Body of pancreas (tissue), 4 donors: ENCODE measurements at regions not wholly inside any gene's neighbourhood (a gene's known extent, or its start where the extent isn't known, plus 50 kb on each side); places are given as distances from the start of the nearest gene placed in this dataset.

Experiments
- POLR2A ChIP-seq, 3 donors: fragments of 450-650 bp; IDR thresholded peaks; one replicate each; pipeline ENCODE4 v1.6.1; 2016; ENCODE audit warnings: antibody characterized with exemption in 3 of 3, mild to moderate bottlenecking in 2 of 3
- TF ChIP-seq, protein P1 (sequence below), 7 experiments: fragments of 450-650 bp in 4 of 7; fragments of 200-600 bp in 3 of 7; sonication (generic) in 3 of 7; IDR thresholded peaks; one replicate each; pipeline ENCODE4 v1.5.1; 2016 to 2019; ENCODE audit warnings: antibody characterized with exemption in 7 of 7

DNA sequence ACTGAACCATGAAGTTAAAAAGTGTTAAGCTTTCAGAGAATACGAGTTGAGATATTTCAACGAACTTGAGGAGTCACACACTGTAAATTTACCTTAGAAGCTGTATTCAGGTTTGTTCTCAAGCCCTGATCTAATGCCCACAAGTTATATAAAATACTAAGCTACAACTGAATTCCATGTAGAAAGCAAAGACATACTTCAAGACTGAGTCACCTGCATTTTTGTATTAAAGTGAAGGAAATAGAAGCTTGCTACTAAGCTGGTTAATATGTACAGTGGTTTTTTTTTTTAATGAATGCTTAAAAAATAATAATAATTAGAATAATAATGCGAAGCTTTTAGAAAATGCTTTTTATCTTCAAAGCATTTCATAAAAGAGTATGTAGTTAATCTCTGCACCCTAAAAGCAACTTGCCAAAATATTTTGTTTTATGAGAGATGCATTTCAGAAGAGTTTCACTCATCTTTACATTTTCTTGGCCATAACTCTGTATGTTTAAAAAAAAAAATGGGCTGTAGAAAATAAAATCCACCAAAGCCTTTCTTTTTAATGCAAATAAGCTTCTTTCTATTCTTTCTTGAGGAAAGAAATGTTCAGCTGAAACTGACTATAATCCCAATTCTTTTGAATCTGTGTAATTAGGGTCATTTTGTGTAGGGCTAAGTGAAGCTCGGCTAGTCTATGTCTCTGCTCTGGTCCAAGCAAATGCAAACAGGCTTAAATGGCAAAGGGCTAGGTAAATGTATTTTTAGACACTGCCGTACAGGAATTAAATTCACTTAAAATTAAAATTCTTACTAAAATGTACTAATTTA is 1047.5 kb upstream of the FLRT2 start:
- no peak for TF ChIP-seq POLR2A (IDR thresholded peaks at IDR 0.05)
- TF ChIP-seq, protein P1, sequence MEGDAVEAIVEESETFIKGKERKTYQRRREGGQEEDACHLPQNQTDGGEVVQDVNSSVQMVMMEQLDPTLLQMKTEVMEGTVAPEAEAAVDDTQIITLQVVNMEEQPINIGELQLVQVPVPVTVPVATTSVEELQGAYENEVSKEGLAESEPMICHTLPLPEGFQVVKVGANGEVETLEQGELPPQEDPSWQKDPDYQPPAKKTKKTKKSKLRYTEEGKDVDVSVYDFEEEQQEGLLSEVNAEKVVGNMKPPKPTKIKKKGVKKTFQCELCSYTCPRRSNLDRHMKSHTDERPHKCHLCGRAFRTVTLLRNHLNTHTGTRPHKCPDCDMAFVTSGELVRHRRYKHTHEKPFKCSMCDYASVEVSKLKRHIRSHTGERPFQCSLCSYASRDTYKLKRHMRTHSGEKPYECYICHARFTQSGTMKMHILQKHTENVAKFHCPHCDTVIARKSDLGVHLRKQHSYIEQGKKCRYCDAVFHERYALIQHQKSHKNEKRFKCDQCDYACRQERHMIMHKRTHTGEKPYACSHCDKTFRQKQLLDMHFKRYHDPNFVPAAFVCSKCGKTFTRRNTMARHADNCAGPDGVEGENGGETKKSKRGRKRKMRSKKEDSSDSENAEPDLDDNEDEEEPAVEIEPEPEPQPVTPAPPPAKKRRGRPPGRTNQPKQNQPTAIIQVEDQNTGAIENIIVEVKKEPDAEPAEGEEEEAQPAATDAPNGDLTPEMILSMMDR (IDR thresholded peaks at IDR 0.05) = no peak
